GM19468 (cell line): ENCODE measurements at regions not wholly inside any gene's neighbourhood (a gene's known extent, or its start where the extent isn't known, plus 50 kb on each side); places are given as distances from the start of the nearest gene placed in this dataset.

Experiments
- ATAC-seq: cut with Tn5 transposase; IDR thresholded peaks from one replicate; pipeline ENCODE4 v1.9.1; 2021; ENCODE audit warnings: mild to moderate bottlenecking, moderate library complexity, moderate number of reproducible peaks; ENCODE audit not compliant: unreplicated experiment; ENCODE audit errors: extremely low read depth

DNA sequence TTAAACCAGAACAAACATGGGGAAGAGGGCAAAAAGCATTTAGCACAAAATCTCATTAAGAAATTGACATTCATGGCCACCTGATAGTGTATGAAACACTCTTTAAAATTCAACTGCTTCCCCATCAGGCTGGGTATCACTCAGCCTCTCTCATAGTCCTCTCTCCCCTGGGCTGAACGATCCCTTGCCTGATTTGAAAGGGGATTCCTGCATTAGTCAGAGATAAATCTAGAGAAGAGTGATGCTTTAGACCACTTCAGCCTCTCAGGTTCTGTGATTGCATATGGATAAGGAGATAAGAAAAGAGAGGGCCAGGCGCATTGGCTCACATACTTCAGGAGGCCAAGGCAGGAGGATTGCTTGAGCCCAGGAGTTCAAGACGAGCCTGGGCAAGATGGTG lies 280.0 kb downstream of the SOX9 start:
- ATAC-seq, result no peak

DNA sequence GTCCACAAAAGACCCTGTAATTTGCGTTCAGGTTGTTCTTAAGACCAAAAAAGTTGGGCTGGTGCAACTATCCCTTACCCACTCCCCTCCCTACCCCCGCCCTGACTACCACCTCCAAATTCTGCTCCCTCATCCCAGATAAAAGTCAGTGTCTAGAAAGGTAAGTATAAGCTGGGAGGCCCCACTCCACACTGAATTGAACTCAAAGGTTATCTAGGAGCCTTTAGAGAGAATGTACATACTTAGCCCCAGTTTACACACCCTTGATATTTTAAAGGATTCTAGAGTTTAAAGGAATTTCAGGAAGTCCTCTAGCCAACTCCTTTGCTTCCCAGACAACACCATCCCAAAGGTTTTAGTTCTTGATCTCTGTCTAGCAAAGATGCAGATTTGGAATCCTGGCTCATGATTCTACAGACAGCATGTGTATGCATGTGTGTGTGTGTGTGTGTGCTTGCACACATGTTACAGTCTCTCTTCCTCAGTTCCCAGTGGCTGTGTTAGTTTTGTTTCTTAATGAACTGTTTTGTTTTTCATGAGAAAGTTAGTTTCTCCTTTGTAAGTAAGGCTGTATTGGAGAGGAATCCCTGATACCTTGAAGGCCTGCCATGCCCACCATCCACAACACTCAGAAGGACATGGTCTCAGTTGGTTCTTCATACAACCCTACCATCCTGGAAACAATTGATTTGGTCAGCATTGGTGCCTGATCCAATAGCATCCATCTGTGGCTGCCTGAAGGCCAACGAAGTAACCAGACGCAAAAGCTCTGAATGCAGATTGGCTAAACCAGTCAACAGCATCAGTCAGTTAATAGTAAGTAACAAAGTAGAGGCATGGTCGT lies 281.3 kb downstream of the SOX9 start:
- ATAC-seq, result no peak

DNA sequence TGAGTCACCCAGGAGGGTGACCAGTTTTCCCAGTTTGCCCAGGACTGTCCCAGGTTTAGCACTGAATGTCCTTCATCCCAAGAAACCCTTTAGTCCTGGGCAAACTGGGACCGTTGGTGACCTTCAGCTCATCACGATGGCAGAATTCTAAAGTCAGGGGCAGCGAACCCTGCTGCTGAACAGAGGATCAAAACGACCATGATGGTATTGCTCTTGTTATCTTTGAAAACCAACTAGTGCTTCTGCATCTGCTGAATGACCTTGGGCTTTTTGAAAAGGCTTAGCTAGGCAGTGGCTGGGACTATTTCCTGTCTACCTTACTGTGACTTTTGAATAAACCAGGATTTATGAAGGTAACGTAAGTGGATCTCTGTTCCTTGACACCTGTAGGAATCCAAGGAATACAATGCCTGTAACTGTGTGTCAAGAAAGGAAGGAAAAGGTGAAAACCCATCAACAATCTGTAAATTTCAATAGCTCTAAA lies 281.9 kb downstream of the SOX9 start:
- no peak for ATAC-seq

DNA sequence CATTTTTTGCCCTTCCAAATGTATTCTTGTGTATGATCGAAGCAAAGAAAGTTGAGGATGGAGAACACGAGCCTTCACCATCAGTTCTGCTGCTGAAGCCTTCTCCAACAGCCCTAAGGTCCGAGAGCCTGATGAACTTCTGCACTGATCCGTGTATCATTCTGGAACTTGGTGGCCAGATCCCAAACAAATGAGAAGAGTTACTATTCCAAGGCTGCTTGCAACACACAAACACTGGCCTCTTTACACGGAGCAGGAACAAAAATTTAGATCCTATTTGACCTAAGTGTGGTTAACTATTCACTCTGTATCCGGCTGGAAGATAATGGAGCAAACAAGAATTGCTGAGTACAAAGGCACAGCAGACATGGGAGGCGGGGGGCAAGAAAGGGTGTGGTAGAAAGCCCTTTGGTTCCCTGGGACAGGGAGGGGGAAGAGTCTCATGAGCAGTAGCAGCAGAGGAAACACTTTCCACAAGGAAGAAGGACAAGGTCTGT lies 282.9 kb downstream of the SOX9 start:
- ATAC-seq, result no peak

DNA sequence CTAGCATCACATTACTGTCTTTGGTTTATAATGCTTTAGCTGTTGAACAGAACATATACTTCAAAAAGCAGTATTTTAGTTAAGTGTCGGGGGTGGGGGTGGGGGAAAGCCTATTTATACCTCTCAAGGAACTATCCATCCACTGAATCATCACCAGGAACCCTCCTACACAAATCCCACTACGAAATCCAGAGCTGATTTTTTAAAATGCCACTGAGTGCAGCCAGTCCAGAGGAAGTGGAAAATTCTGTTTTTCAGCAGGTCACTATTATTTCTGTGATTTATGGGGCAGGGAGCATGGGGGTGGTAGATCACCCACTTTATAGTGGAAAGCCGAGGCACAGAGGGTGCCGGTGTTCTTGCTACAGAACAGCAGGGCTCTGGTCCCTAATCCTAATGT lies 284.1 kb downstream of the SOX9 start:
- no peak for ATAC-seq

DNA sequence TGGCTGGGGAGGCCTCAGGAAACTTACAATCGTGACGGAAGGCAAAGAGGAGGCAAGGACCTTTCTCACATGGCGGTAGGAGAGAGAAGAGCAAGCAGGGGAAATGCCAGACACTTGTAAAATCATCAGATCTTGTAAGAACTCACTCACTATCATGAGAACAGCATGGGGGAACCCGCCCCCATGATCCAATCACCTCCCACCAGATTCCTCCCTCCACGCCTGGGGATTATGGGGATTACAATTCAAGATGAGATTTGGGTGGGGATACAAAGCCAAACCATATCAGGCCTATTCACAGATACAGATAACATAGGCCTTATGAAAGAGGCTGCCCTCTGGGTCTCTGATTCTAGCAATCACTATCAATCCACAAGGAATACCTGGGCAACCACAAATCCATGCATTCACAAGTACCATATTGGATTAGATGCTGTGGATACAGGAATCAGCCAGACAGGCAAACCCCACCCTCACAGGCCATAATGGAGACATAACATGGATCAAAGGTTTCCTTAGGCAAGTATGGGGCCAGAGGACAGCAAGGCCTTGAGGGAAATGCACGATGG lies 284.9 kb downstream of the SOX9 start:
- ATAC-seq, result no peak

DNA sequence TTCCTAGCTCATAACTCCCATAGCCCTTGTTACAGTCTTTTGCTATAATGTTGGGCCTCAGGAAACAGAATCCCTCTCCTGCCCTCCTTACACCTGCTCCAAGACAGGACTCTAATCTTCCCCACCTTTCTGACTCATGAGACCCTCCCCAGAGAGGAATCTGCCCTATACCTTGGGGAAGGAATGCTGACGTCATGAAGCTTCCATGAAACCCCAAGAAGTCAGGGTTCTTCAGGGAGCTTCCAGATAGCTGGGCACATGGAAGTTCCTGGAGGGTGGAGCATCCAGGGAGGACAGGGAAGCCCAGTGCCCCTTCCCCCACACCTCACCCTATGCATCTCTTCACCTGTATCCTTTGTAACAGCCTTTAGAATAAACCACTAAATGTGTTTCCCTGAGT lies 285.7 kb downstream of the SOX9 start:
- ATAC-seq, result no peak

DNA sequence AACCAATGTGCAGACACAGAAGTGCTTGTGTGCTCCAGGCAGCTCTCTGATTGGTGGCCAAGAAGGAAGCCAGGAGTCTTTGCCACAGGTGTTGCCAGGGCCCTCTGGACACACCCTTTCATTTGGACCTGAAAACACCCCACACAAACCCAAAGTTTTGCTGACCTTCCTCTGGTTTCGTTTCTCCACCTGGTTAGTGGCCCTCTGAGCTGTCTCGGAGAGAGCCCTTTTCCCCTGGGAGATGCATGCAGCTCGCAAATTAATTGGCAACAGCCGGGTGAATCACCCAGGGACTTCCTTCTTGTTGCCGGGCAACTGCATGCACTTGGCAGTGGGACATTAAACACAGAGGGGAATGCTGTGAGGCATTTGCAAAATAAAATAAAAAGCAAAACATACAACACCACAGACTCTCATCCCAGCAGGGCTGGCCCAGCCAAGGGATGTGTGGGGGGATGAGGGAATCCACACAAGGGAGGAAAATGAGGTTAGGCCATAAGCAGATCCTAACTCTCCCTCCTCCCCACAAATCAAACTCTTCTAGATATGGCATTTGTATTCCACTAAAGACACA lies 286.6 kb downstream of the SOX9 start:
- ATAC-seq, result peak; percentile 78

DNA sequence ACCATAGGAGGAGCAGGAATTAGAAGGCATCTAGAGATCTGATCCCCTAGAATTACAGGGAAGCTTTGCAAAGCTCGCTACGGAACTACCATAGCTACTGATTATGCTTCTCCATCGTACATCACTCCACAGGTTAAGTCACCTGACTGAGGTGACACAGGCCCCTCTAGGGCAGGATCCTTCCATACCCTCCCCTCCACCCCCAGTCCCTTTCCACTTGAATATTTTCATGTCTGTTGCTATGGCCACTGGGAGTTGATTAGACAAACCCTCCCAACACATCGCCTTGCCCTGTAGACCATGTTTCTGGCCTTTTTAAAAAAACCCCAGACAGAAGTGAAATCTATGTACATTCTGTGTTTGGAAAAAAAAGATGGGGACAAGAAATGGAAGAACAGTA lies 287.1 kb downstream of the SOX9 start:
- no peak for ATAC-seq

DNA sequence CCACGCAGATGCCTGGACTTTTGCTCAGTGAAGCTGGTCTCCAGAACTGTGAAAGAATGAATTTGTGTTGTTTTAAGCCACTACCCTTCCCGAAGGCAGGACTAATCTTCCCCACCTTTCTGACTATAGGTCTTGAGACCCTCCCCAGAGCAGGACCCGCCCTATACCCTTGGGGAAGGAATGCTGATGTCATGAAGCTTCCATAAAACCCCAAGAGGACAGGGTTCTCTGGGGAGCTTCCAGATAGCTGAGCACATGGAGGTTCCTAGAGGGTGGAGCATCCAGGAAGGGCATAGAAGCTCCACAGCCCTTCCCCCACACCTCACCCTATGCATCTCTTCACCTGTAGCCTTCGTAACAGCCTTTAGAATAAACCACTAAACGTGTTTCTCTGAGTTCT lies 287.8 kb downstream of the SOX9 start:
- ATAC-seq, result no peak

DNA sequence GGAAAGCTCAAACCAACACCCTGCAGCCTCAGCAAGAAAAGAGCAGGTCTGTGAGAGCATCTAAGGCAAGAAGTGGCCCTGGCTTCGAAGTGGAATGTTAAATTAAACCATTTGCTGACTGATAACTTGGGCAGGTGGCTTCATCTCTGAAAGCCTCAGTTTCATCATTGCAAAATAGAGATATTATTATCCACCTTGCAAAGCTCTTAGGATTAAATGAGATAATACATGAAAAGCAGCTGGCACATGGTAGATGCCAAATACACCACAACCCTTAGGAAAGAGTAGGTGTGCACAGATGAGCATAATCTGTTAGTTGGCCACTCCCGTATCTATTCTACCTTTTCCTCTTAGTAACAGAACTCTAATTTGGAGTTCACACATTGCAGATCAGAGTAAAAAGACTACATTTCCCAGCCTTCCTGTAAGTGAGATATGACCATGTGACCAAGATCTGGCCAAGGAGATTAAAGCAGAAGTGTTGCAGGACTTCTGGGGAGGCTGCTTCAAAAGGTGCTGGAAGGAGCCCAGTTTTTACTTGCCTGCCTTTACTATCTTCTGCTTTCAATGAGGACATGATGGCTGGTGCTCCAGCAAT lies 288.7 kb downstream of the SOX9 start:
- no peak for ATAC-seq

DNA sequence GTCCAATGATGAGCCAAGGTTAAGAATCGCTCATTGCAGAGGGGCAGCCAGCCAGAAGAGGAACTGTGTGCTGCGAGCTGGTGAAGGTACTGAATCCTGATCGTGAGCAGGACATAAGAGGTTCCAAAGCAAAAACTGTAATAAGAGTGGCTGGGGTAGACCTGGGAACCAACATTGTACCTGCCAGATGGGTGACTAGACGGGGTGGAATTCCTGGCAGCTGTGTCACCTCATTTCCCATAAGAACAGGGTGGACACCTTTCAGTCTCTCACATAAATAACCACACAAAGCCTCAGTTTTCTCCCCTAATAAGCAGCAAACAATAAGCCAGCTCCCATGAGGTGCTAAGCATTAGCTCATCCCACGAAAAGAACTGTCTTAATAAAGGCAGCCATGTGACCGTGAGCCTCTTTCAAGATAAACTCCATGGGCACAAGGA lies 290.3 kb downstream of the SOX9 start:
- no peak for ATAC-seq

DNA sequence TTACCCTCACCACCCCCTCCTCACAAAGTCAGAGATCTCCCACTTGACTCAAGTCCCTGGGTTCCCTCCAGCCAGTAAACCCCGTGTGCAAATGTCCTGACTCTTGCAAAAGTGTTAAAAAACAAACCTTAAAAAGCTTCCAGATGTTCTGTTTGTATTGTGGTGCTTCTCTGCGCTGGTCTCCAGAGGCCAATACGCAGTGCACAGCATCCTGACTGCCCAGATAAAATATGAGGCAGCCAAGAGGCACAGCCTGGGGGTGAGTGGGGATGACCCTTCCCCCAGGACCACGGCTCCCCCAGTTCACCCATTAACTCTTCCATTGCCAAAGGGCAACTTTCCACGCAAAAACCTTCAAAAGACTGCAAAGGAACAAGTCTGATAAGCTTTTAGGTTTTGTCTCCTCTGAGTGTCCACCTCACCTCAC lies 291.8 kb downstream of the SOX9 start:
- ATAC-seq, result no peak

DNA sequence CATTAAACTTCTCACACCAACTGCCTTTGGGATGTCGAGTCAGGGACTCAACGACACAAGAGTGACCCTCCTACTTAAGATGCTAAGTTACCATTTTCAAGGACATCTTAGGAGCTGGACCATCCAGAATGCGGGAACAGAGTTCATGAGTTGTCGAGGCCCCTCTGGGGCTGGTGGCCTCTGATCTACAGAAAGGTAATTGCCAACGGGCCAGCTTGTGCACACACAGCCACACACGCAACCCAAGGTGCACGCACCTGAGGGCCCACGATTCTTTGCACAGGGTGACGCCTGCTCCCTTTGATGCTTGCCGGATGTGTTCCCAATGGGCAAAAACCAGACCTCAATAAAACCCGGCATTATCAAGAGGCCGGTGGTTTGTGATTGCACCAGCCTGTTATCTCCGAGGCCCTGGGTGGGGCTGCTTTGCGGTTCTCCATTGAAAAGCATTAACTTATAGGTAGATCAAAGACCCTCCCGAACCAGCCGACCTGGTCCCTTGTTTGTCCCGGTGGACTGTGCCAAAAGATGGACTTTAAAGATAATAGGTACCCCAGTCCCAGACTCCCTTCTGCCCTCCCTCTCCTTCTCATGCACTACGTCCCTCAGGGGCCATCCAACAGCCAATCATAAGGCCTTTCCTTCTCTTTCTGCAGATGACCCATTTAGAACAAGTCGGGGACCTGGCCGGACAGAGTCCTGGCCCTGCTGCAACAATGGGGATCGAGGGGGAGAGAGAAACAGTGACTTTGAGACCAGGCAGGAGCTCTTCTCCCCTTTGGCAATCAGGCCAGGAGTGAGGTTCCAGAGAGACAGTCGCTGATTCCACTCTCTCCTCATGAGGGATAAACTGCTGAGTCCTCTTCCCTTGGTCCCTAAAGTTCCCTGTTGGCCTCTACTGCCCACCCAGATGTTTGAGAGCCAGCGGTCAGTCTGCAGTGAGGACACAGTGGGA lies 292.5 kb downstream of the SOX9 start:
- no peak for ATAC-seq

DNA sequence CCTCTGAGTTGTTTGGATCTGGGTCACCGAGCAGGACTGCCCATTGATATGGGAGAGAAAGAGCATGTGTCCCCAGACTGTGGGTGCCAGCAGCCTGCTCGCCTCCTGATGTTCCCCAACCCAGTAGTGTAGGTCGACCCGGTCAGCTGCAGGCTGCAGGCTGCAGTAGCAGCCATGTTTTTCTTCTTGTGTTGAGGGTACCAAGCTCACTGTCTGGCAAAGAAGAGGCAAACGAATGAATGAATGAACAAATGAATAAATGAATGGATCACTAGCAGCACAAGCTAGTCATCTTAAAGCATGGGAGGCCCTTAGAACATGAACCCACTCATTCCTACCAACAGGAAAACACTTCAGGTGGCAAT lies 293.2 kb downstream of the SOX9 start:
- no peak for ATAC-seq

DNA sequence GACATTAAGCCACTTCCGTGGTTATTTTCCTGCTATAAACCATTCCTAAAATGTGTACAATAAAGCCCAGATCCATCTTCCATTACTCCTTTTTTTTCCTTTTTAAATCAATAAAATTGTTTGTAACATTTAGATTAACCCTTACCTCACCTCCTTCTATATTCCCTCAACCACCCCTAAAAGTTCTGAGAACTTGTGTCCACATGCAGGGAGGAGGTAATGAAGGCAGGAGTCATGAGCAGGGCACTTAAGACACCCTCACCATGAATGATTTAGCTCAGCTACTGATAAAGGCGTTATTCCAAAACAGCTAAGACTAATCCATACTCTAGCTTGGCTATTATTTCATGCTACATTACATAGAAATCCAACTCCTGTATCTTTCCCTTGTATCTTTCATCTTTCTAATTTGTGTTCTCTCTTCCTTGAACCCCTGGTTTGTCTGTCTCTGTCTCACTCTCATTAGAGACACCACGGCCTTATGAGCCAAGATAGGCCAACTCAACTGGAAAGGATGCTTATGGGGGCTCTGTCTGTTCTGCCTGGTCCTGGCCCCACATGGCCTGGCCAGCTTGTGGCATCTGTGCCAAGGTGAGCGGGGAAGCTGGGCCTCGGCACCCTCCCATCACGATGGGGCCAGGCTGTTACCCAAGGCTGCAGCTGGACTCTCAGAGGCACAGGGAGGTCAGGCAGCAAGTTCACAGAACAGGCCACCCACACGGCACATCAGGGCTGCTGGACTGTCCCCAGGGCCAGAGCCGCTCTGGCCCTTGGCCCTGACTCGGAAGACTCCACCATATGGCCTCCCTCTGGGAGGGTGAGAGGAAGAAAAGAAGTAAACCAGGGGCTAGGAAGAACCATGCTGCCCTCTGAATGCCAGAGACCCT lies 294.4 kb downstream of the SOX9 start:
- no peak for ATAC-seq

DNA sequence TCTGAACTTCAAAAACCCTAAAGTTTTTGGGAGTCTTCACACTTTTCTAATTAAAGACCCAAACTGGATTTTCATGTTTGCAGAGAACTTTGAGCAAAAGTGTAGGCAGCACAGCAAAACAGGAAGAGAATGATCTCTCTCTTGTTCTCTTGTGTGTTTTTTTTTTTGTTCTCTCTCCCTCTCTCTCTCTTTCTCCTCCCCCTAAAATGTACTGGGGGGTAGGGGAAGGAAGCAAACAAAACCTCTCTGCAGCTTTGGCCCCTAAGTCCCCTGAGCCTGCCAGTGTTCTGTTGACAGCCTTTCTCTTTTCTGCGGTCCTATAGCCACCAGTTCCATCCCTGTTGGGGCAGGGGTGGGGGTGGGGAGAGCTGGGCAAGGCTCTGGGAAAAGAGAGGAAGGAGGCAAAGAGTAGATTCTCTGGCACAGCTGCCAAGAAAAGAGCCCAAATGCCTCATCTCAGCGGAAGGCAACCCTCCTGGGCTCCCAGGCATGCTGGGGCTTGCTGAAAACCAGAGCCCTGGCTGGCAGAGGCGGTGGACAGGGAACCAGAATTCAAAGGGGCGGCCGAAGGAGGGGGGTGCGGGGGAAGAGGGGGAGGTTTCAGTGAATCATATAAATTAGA lies 295.3 kb downstream of the SOX9 start:
- no peak for ATAC-seq

DNA sequence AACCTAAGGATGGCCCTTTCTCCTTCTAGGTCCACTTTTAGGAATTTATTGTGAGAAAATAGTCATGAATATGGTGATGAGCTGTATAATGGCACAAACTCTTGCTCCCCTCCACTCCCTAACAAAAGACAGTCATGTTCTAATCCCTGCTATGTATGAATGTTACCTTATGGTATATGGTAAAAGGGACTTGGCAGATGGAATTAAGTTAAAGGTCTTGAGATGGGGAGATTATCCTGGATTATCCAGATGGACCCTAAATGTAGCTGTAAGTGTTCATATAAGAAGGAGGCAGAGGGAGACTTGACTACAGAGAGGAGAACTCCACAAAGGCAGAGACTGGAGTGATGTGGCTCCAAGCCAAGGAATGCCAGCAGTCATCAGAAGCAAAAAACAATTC lies 296.1 kb downstream of the SOX9 start:
- no peak for ATAC-seq
